ENCODE measurements at regions not wholly inside any gene's neighbourhood (a gene's known extent, or its start where the extent isn't known, plus 50 kb on each side); places are given as distances from the start of the nearest gene placed in this dataset.
"Not testable (repeated sequence)": the region's sequence is repeated elsewhere in the genome, so short reads cannot be mapped to it uniquely, and the experiment has no call there.

- intact Hi-C loops (cut with DNase I) = no loop called here
These were observed 245.1 kb upstream of the ISL1 start for GRCh38 chr5:51138164-51138563.

GRCh38 chr5:51148437-51148836, 234.8 kb upstream of the ISL1 start:
- DNase-seq (ENCODE audit: low spot score) = no peak
- intact Hi-C loops (cut with DNase I) = no loop called here

More at GRCh38 chr5:51138164-51138563, 245.1 kb upstream of the ISL1 start:
- DNase-seq (ENCODE audit: low spot score) = no peak

- intact Hi-C loops (cut with DNase I) = no loop called here
- DNase-seq (ENCODE audit: low spot score) = no peak
These were observed 227.0 kb upstream of the ISL1 start for GRCh38 chr5:51156222-51156621.

DNA sequence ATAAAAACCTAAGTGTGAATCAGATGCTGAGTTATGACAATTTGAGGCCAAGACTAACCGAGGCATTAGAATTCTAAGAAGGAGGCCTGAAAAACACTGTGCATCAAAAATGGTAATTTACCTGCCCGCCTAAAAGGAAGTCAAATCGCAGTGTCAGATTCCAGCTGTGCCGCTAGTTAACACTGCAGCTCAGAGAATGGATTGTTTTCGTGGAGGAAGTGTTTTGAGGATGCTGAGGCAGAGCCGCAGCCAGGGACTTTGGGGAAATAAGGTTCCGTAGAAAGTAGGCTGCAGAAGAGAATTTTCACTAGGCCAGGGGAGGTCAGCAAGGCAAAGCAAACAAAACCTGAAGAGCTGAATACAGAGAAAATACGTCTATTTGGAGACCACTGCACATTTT, 226.4 kb upstream of the ISL1 start:
- intact Hi-C loops (cut with DNase I) = no loop called here
- DNase-seq (ENCODE audit: low spot score) = no peak

DNA sequence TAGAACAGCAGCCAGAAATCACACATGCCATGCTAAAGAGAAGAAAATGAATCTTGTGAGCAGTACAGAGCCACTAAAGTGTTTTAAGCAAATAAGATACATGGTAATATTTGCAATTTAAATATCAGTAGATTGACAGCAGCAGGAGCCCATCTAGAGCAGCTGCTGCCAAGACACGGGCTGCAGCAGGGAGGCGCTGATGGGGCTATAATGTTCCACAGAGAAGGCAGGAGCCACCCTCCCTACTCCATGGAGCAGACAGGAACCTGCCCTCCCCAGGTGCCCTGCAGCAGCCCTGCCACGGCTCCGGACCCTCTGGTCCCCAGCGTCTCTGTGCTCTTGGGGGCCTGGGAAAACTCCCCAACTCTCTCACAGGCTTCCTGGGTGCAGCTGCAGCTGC, 224.1 kb upstream of the ISL1 start:
- DNase-seq (ENCODE audit: low spot score) = no peak
- intact Hi-C loops (cut with DNase I) = no loop called here

DNA sequence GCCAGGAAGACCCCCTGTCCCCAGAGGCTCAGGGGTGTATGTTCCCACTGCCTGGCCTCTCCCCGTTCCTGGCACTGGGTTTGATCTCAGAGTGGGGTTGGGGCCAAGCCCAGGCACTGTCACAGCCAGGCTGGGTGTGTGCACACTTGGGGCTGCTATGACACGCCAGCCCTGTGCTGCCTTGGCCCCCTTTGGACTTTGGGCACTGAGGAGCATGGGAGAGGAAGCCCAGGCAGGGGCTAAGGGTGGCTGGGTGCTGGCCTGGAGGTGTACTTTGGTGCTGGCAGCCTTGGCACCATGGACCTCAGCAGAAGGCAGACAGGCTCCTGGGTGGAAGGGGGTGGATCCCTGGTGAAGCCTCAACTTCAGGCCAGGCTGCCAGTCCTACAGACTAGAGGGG, 223.6 kb upstream of the ISL1 start:
- DNase-seq (ENCODE audit: low spot score) = no peak
- intact Hi-C loops (cut with DNase I) = no loop called here

- intact Hi-C loops (cut with DNase I) = no loop called here
- no peak for DNase-seq (ENCODE audit: low spot score)
These were observed 221.0 kb upstream of the ISL1 start for GRCh38 chr5:51162245-51162644.

- intact Hi-C loops (cut with DNase I); DNase-seq (ENCODE audit: low spot score): not testable (repeated sequence)
These were observed 217.6 kb upstream of the ISL1 start for GRCh38 chr5:51165621-51166020.

GRCh38 chr5:51172903-51173626, 210.2 kb upstream of the ISL1 start:
- intact Hi-C loops (cut with DNase I) = no loop called here
- DNase-seq (ENCODE audit: low spot score) = no peak

- intact Hi-C loops (cut with DNase I) = no loop called here
- DNase-seq (ENCODE audit: low spot score) = no peak
These were observed 201.9 kb upstream of the ISL1 start for GRCh38 chr5:51181208-51181894.

GRCh38 chr5:51185850-51186329, 197.4 kb upstream of the ISL1 start:
- intact Hi-C loops (cut with DNase I) = no loop called here
- DNase-seq (ENCODE audit: low spot score) = no peak

DNA sequence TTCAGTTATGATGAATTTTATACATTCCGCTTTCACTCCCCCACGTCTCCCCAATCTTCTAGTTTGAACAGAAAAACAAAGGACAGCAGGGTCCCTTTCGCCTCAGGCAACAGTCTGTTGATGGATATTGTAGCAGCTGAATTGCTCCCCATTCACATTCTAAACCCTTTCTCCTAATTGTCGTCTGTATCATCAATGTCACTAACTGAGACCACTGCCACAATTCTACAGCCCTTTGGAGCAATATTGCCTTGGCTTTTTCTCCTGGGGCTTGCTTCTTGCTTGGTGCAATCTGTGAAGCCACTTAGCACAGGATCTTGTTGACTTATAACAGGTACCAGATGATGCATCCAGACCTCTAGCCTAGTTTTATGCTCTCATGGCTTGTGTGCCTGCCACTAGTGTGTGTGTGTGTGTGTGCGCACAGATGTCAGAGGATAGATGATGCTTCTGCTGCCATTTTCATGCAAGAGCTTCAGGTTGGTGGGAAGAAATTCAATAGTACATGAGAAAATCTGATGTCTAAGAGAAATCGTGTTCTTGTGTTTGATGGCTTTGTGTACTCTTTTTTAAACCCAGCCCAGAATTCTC, 195.2 kb upstream of the ISL1 start:
- no peak for DNase-seq (ENCODE audit: low spot score)
- intact Hi-C loops (cut with DNase I) = no loop called here

GRCh38 chr5:51194671-51195070, 188.6 kb upstream of the ISL1 start:
- intact Hi-C loops (cut with DNase I) = no loop called here
- DNase-seq (ENCODE audit: low spot score) = no peak

DNA sequence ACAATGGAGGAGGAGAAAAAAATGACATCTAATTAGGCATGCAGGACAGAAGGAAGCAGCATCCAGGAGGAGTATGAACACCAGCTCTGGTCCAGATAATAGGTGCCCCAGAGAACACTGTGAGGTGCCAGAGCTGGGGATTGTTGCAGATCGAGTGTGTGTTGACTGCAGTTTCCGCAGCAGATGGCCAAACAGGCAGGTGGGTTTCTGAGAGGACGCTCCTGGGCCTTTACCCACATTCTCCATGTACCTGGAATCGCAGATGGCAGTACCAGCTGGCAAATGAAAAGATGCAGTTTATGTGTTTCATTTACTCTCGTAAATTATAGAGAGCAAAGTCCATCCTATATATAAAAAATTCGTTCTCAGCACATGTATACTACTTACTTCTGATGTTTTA, 182.2 kb upstream of the ISL1 start:
- no peak for DNase-seq (ENCODE audit: low spot score)
- intact Hi-C loops (cut with DNase I) = no loop called here

DNA sequence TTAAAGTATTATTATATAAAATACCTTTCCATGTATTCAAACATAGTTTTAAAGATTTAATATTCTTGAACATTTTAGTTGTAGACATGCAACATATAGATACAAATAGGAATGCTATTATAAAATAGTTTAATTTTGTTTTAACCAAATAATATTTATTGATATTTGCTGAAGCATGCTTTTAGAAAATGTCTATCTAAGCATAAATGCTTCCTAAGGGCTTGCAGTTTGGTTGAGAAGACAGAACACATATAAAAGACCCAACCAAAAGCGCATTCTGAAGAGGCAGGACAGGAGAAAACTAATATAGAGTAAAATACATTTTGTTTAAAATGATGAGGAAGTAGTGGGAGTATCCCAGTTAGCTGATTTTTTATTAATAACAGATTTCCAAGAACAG, 181.5 kb upstream of the ISL1 start:
- no peak for DNase-seq (ENCODE audit: low spot score)
- intact Hi-C loops (cut with DNase I) = no loop called here

- intact Hi-C loops (cut with DNase I) = no loop called here
- no peak for DNase-seq (ENCODE audit: low spot score)
These were observed 181.1 kb upstream of the ISL1 start for GRCh38 chr5:51202161-51202560.

GRCh38 chr5:51203598-51203997, 179.7 kb upstream of the ISL1 start:
- no peak for DNase-seq (ENCODE audit: low spot score)
- intact Hi-C loops (cut with DNase I) = no loop called here

- intact Hi-C loops (cut with DNase I) = no loop called here
- no peak for DNase-seq (ENCODE audit: low spot score)
These were observed 175.0 kb upstream of the ISL1 start for GRCh38 chr5:51208296-51208695.

DNA sequence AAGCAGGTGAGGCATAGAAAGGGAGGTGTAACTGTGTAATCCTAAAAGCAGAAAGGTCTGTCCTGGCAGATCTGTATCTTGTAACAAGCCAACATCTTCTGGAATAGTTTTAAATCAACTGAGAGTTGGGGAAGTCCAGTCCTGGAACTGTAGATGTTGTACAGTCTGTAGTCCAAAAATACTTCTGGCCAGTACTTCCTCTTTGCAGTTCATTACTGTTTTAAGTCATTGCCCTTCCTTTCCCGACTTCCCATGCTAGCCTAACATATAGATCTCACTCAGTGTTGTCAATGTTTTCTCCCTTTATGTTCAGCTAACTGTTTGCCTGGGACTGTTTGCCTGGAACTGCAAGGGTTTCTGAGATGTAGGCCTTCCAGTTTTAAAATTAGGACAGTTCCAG, 168.5 kb upstream of the ISL1 start:
- intact Hi-C loops (cut with DNase I) = no loop called here
- DNase-seq (ENCODE audit: low spot score) = no peak

DNA sequence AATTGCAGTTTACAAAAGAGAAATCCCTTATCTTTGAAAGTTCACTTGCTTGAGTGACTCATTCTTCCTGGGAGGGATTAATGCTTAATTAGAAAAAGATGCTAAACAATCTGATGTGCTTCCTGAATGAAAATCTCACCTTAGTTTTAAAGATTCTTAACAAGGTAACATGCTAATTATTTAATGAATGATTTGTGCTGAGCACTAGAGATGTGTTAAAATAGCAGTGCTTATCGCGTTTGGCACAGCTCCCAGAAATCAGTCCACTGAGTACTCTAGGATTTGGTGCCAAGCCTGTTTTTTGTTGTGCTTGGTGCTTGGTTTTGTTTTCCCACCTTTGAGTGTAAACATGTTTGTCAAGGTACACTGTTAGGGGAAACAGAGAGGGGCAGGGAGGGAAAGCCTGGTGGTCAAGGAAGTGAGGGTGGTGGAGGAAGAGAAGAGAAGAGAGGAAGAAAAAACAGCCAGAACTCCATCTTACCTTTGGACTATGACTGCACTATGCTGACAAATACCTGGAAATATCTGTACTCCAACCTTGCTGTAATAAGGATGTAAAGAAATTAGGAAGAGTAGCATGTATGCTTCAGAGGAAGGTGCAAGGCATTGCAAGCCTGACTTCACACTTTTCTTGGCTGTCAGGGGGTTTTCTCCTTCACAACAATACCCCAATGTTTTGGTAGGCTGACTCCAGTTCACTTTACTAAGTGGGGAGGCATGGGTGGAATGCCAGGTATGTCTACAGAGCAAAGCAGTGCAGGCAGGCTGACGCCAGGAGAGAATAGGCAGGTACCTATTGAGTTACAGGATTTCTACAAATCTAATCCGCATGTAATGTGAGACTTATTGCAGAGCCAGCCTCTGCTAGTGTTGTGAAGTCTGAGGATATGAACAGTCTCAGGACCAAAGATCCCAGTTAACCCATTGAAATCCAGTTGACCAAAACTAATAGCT, 157.2 kb upstream of the ISL1 start:
- intact Hi-C loops (cut with DNase I) = no loop called here
- DNase-seq (ENCODE audit: low spot score) = no peak
